DOHH2 (cell line): ENCODE measurements at regions not wholly inside any gene's neighbourhood (a gene's known extent, or its start where the extent isn't known, plus 50 kb on each side); places are given as distances from the start of the nearest gene placed in this dataset.

Source experiments
- H3F3A ChIP-seq: fragments of 200-600 bp; sonication (generic), shearing (Covaris generic); 2 replicates; pipeline ENCODE4 v1.6.0; 2016; ENCODE audit warnings: antibody characterized with exemption, mild to moderate bottlenecking; ENCODE audit not compliant: control insufficient read depth, insufficient read depth
- H3K27ac ChIP-seq: fragments of 200-600 bp; sonication (generic); 2 replicates; pipeline ENCODE4 v1.5.1; 2014; ENCODE audit warnings: low read depth, mild to moderate bottlenecking, low read length, moderate library complexity
- H3K27me3 ChIP-seq: fragments of 200-600 bp; sonication (generic); 2 replicates; pipeline ENCODE4 v1.6.1; 2014; ENCODE audit warnings: mild to moderate bottlenecking, low read length, mixed read lengths; ENCODE audit not compliant: control insufficient read depth
- H3K36me3 ChIP-seq: fragments of 200-600 bp; sonication (generic); 2 replicates; pipeline ENCODE4 v1.6.1; 2014; ENCODE audit warnings: mild to moderate bottlenecking, low read length, moderate library complexity, mixed read lengths; ENCODE audit not compliant: control insufficient read depth
- H3K4me1 ChIP-seq: fragments of 200-600 bp; sonication (generic); 2 replicates; pipeline ENCODE4 v1.6.1; 2014; ENCODE audit warnings: mild to moderate bottlenecking, low read length, mixed read lengths; ENCODE audit not compliant: control insufficient read depth
- H3K4me2 ChIP-seq: fragments of 200-600 bp; sonication (generic); 2 replicates; pipeline ENCODE4 v1.6.0; 2014; ENCODE audit warnings: mild to moderate bottlenecking, low read length, moderate library complexity
- H3K4me3 ChIP-seq: fragments of 200-600 bp; sonication (generic); 2 replicates; pipeline ENCODE4 v1.5.1; 2014; ENCODE audit warnings: mild to moderate bottlenecking, low read length, mixed read lengths
- H3K79me2 ChIP-seq: fragments of 200-600 bp; sonication (generic); 2 replicates; pipeline ENCODE4 v1.6.1; 2014; ENCODE audit warnings: mild to moderate bottlenecking, low read length, mixed read lengths; ENCODE audit not compliant: control insufficient read depth
- H3K9me2 ChIP-seq: fragments of 200-600 bp; sonication (generic); replicated peaks from 2 replicates; pipeline ENCODE4 v1.6.1; 2014; ENCODE audit warnings: mild to moderate bottlenecking, low read length, mixed read lengths; ENCODE audit not compliant: control insufficient read depth
- H3K9me3 ChIP-seq: fragments of 200-600 bp; sonication (generic); 2 replicates; pipeline ENCODE4 v1.6.1; 2014; ENCODE audit warnings: antibody characterized with exemption, low read length, mixed read lengths; ENCODE audit not compliant: control insufficient read depth, insufficient read depth
- H4K20me1 ChIP-seq: fragments of 200-600 bp; sonication (generic); 2 replicates; pipeline ENCODE4 v1.6.0; 2014; ENCODE audit warnings: low read depth, mild to moderate bottlenecking, antibody characterized with exemption, low read length, moderate library complexity; ENCODE audit not compliant: control insufficient read depth, insufficient read depth
- CTCF ChIP-seq: fragments of 200-600 bp; sonication (generic); IDR thresholded peaks from one replicate; pipeline ENCODE4 v1.5.1; 2014; ENCODE audit warnings: antibody characterized with exemption, mild to moderate bottlenecking, low read depth, low read length; ENCODE audit not compliant: poor library complexity, severe bottlenecking
- EZH2phosphoT487 ChIP-seq: fragments of 200-600 bp; sonication (generic); IDR thresholded peaks from 2 replicates; pipeline ENCODE4 v1.6.1; 2017; ENCODE audit warnings: borderline replicate concordance, mild to moderate bottlenecking, antibody characterized with exemption, low read length, moderate library complexity, mixed read lengths

DNA sequence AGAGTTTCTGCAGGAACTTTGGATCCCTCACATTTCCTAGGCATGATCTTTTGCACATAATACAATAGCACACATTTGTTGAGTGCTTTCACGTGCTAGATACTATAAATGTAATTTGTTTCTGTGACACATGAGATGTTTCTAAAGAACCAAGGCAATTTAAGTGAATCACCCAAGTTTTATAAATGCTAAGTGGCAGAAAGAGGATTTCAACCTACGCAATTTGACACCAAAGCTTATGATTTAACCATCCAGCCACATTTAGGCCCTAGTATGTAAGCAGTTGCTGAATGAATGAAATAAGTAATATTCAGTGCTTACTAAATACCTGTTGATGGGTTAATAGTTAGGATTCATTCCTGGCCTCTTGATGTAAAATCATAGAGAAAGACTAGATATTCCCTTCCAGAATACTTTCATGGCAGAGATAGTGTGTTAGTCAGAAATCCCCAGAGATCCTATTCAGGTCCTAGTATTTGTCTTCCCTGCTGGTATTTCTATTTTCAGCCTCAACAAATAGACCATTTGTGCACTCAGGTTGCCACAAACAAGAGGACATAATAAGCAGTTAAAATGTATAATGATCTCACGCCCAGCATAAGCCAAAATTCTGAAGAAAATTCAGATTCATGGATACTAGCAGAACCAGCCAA lies 572.6 kb downstream of the IPMK start:
- Histone ChIP-seq H3K79me2 (no peaks in the 10 kb centered on the region), H4K20me1 (no peaks in the 10 kb centered on the region), H3K4me1 (no peaks in the 10 kb centered on the region), H3K36me3 (no peaks in the 10 kb centered on the region), H3K27ac (no peak overlapping the region), H3F3A (no peaks in the 10 kb centered on the region), H3K27me3 (no peaks in the 10 kb centered on the region), H3K9me2 (no peaks in the 10 kb centered on the region), H3K4me3 (no peak overlapping the region), H3K4me2 (no peak overlapping the region), H3K9me3 (no peaks in the 10 kb centered on the region)
- no peak for TF ChIP-seq EZH2phosphoT487
- TF ChIP-seq CTCF: no peak

DNA sequence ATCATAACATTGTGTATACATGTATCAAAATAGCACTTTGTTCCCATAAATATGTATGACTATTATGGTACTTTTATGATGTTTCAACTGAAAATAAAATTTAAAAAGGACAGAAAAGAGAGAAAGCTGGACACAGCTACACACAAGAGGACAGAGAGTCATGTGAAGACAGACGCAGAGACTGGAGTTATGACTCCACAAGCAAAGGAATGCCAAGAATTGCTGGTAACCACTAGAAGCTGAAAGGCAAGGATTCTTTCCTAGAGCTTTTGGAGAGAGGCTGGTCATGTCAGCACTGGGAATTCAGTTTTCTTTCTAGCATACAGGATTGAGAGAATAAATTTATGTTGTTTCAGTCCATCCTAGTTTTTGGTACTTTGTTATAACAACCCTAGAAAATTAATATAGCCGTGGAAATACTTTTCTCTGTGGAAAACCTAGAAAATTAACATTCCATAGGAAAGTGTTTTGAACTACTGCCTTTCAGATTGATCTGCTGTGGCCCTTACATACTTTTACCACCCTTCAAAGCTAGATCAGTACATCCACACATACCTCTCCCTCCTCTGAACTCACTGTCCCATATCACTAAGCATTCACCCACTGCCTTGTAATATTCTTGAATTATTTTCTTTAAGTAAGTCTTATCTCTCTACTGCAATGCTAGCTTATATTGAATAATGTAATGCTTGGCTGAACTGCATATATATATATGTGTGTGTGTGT lies 575.3 kb downstream of the IPMK start:
- Histone ChIP-seq H3K9me2 (no peaks in the 10 kb centered on the region), H3K27ac (no peak overlapping the region), H4K20me1 (no peaks in the 10 kb centered on the region), H3K9me3 (no peaks in the 10 kb centered on the region), H3K4me1 (no peaks in the 10 kb centered on the region), H3K4me2 (no peak overlapping the region), H3F3A (no peaks in the 10 kb centered on the region), H3K4me3 (no peak overlapping the region), H3K27me3 (no peaks in the 10 kb centered on the region), H3K36me3 (no peaks in the 10 kb centered on the region), H3K79me2 (no peaks in the 10 kb centered on the region)
- TF ChIP-seq EZH2phosphoT487 (no peak), CTCF (no peak)

GRCh38 chr10:57689596-57690297 lies 577.9 kb downstream of the IPMK start:
- H4K20me1 ChIP-seq: no peaks in the 10 kb centered on the region
- H3K4me1 ChIP-seq: no peaks in the 10 kb centered on the region
- no peaks in the 10 kb centered on the region for H3K9me3 ChIP-seq
- TF ChIP-seq CTCF: no peak
- no peak for TF ChIP-seq EZH2phosphoT487
- H3K9me2 ChIP-seq: no peaks in the 10 kb centered on the region
- H3K4me3 ChIP-seq: no peak overlapping the region
- H3F3A ChIP-seq: no peaks in the 10 kb centered on the region
- no peaks in the 10 kb centered on the region for H3K27me3 ChIP-seq
- H3K36me3 ChIP-seq: no peaks in the 10 kb centered on the region
- H3K27ac ChIP-seq: no peak overlapping the region
- no peak overlapping the region for H3K4me2 ChIP-seq
- no peaks in the 10 kb centered on the region for H3K79me2 ChIP-seq
